ENCODE measurements at regions not wholly inside any gene's neighbourhood (a gene's known extent, or its start where the extent isn't known, plus 50 kb on each side); places are given as distances from the start of the nearest gene placed in this dataset.

GRCh38 chr7:36010656-36011587 lies 142.1 kb upstream of the EEPD1 start:
- no peak for DNase-seq

- no peak for DNase-seq
These were observed 141.5 kb upstream of the EEPD1 start for GRCh38 chr7:36011588-36011965.

GRCh38 chr7:36013246-36014014 lies 139.6 kb upstream of the EEPD1 start:
- no peak for DNase-seq

GRCh38 chr7:36014961-36015360 lies 138.1 kb upstream of the EEPD1 start:
- no peak for DNase-seq

- DNase-seq: no peak
These were observed 137.3 kb upstream of the EEPD1 start for GRCh38 chr7:36015733-36016132.

- DNase-seq: no peak
These were observed 136.4 kb upstream of the EEPD1 start for GRCh38 chr7:36016648-36017047.

GRCh38 chr7:36017111-36017510 lies 135.9 kb upstream of the EEPD1 start:
- no peak for DNase-seq

- DNase-seq: no peak
These were observed 134.1 kb upstream of the EEPD1 start for GRCh38 chr7:36018816-36019484.

- DNase-seq: no peak
These were observed 133.5 kb upstream of the EEPD1 start for GRCh38 chr7:36019538-36019937.

GRCh38 chr7:36019980-36020379 lies 133.1 kb upstream of the EEPD1 start:
- DNase-seq: no peak

- DNase-seq: no peak
These were observed 131.7 kb upstream of the EEPD1 start for GRCh38 chr7:36021367-36021766.

GRCh38 chr7:36021917-36022550 lies 131.0 kb upstream of the EEPD1 start:
- DNase-seq: no peak

- DNase-seq: no peak
These were observed 130.0 kb upstream of the EEPD1 start for GRCh38 chr7:36023033-36023560.

GRCh38 chr7:36025190-36025589 lies 127.9 kb upstream of the EEPD1 start:
- no peak for DNase-seq

- no peak for DNase-seq
These were observed 123.7 kb upstream of the EEPD1 start for GRCh38 chr7:36029311-36029710.

- no peak for DNase-seq
These were observed 123.1 kb upstream of the EEPD1 start for GRCh38 chr7:36029853-36030515.

GRCh38 chr7:36032361-36032818 lies 120.7 kb upstream of the EEPD1 start:
- DNase-seq: no peak

- no peak for DNase-seq
These were observed 119.0 kb upstream of the EEPD1 start for GRCh38 chr7:36034020-36034419.

GRCh38 chr7:36035186-36035585 lies 117.9 kb upstream of the EEPD1 start:
- DNase-seq: no peak

GRCh38 chr7:36036590-36036989 lies 116.5 kb upstream of the EEPD1 start:
- no peak for DNase-seq

GRCh38 chr7:36037121-36037662 lies 115.9 kb upstream of the EEPD1 start:
- DNase-seq: peak; percentile 91
